Heart right ventricle (tissue), 16 donors: ENCODE measurements at regions not wholly inside any gene's neighbourhood (a gene's known extent, or its start where the extent isn't known, plus 50 kb on each side); places are given as distances from the start of the nearest gene placed in this dataset.

ENCODE experiments used
- ATAC-seq, 8 donors: fragments of 200-7000 bp; cut with Tn5 transposase; one replicate each; pipeline ENCODE4 v1.9.1; 2020; ENCODE audit warnings: mild to moderate bottlenecking in 8 of 8, moderate library complexity in 8 of 8, moderate number of reproducible peaks in 1 of 8
- DNase-seq, 2 donors: peaks; one replicate each; pipeline ENCODE4 v3.0.0-alpha.2; 2020
- H3K27ac ChIP-seq, 10 donors: fragments of 200-600 bp; sonication (generic) in 2 of 10; one replicate each; pipeline versions ENCODE4 v1.5.0 to v1.8.0; 2020 to 2022; ENCODE audit warnings: mild to moderate bottlenecking in 3 of 10
- H3K27me3 ChIP-seq, 7 donors: fragments of 200-600 bp; one replicate each; pipeline ENCODE4 v1.8.0; 2021 to 2022; ENCODE audit warnings: mild to moderate bottlenecking in 2 of 7
- H3K36me3 ChIP-seq, 9 donors: fragments of 200-600 bp; sonication (generic) in 1 of 9; one replicate each; pipeline versions ENCODE4 v1.5.0 to v1.8.0; 2020 to 2022; ENCODE audit warnings: mild to moderate bottlenecking in 2 of 9
- H3K4me1 ChIP-seq, 9 donors: fragments of 200-600 bp; sonication (generic) in 1 of 9; one replicate each; pipeline versions ENCODE4 v1.5.0 to v1.8.0; 2020 to 2022; ENCODE audit warnings: mild to moderate bottlenecking in 4 of 9
- H3K4me3 ChIP-seq, 10 donors: fragments of 200-600 bp; sonication (generic) in 2 of 10; one replicate each; pipeline versions ENCODE4 v1.5.0 to v1.8.0; 2020 to 2022; ENCODE audit warnings: mild to moderate bottlenecking in 7 of 10, moderate library complexity in 2 of 10
- H3K9me3 ChIP-seq, 11 donors: fragments of 200-600 bp in 10 of 11; sonication (generic) in 2 of 11; one replicate each; pipeline versions ENCODE4 v1.5.0 to v1.8.0; 2013 to 2022; ENCODE audit warnings: mild to moderate bottlenecking in 2 of 11, control low read depth in 1 of 11, moderate library complexity in 1 of 11
- CTCF ChIP-seq, 9 donors: fragments of 200-600 bp; sonication (generic) in 2 of 9; IDR thresholded peaks; one replicate each; pipeline versions ENCODE4 v1.5.0 to v1.8.0; 2021 to 2022; ENCODE audit warnings: antibody characterized with exemption in 9 of 9, mild to moderate bottlenecking in 5 of 9, moderate library complexity in 1 of 9
- WGBS, 2 donors: extraction: QIAGEN DNeasy Blood & Tissue Kit; methylation state at CpG; one replicate each; pipeline ENCODE4 v1.1.7; 2013; ENCODE audit warnings: inconsistent platforms in 1 of 2; 5-methylcytosine and 5-hydroxymethylcytosine counted together
- intact Hi-C, 10 donors: fragments of 100-400 bp; cut with DNase I; formaldehyde crosslinking; loops; one replicate each; pipeline versions ENCODE4 v1.11.1 to v1.14.2; 2022
- donor health status: Arrhythmogenic right ventricular cardiomyopathy.
- donor health status: ischemic (EF 13 %, LVEDD 7.1; RV severe dilation, severe dysfunction).
- donor health status: healthy with polysubstance abuse.
- donor health status: DM: no; HTN: yes; CAD: no.
- donor health status: DM: no; HTN: no; CAD: no.
- donor health status: ischemic (EF 25% LVEDD 6.9; RV normal size, moderate dysfunction).
- donor health status: ischemic (EF 25% LVEDD 5.7; RV mildly dilated, moderate dysfunction).
- donor health status: healthy.
- donor health status: DM: yes; HTN: yes; CAD: no.
- donor health status: Ischemic cardiomyopathy.
- donor health status: ischemic (EF 35%, LVEDD 5.7; RV mildly dilated, moderate dysfunction).
- donor health status: nonischemic (EF 11% LVEDD 7.7; RV severe dilation, severe dysfunction).
- donor health status: DM: yes; HTN: yes; CAD: no.
- donor health status: PGD.
- donor health status: ischemic (EF 29% LVEDD 5.4; RV normal size, mild dysfunction).
- donor health status: nonischemic (EF 23%, LVEDD 6.1; RV moderate dilation, normal function).

- no peak overlapping the region for H3K4me3 ChIP-seq
- no peaks in the 10 kb centered on the region for H3K9me3 ChIP-seq
- no peaks in the 10 kb centered on the region for H3K27me3 ChIP-seq
- H3K27ac ChIP-seq = no peak overlapping the region
- intact Hi-C loops = no loop called here
- ATAC-seq (no peak), DNase-seq (no peak)
- no peaks in the 10 kb centered on the region for H3K36me3 ChIP-seq
- no peaks in the 10 kb centered on the region for H3K4me1 ChIP-seq
- 77 to 80% methylated on average over 3 of the region's 3 CpGs for WGBS, 2 donors
- TF ChIP-seq CTCF (IDR thresholded peaks at IDR 0.05) = no peak
Measured at GRCh38 chr4:20046931-20047677, 204.6 kb upstream of the SLIT2 start.

DNA sequence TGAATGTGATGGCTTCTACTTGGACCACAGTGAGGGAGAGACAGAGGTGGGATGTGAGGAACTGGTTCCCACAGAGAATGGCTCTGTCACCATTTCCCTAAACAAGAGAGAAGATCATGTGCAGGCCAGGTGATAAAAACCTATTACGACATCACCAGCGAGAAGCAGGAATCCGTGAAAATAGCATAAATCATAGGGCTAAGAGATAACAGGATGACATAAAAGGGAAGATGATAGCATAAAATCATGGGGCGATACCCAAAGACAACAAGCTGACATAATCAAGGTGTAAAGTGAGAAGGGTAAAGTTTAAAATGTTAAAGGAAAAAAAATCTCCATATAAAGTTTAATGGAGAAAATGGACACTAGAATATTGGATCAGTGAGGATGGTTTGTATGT, 205.5 kb upstream of the SLIT2 start:
- WGBS, 2 donors = 82 to 88% methylated on average over 4 of the region's 4 CpGs

DNA sequence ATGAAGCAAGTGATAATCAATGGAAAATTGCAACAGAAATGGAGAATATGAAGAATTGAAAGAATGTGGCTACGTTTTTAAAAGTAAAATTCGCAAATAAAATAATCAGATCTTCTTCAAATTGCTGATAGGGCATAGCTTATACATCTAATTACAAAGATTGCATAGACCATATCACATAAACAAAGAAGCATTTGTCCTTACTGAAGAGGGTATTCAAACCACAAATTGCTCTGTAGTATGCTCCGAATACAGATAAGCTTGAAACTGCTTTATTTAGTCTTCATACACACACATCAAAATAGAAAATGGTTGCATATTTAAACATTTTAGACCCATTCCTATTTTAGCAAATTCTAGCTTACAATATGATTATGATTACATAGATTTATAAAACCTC, 206.7 kb upstream of the SLIT2 start:
- WGBS, 2 donors = 71 to 75% methylated on average over 3 of the region's 3 CpGs

More for the DNA sequence above, 205.5 kb upstream of the SLIT2 start:
- intact Hi-C loops = no loop called here
- DNase-seq (no peak), ATAC-seq (no peak)
- Histone ChIP-seq H3K36me3 (no peaks in the 10 kb centered on the region), H3K4me1 (no peaks in the 10 kb centered on the region), H3K4me3 (no peak overlapping the region), H3K27me3 (no peaks in the 10 kb centered on the region), H3K27ac (no peak overlapping the region), H3K9me3 (no peaks in the 10 kb centered on the region)
- TF ChIP-seq CTCF (IDR thresholded peaks at IDR 0.05) = no peak

DNA sequence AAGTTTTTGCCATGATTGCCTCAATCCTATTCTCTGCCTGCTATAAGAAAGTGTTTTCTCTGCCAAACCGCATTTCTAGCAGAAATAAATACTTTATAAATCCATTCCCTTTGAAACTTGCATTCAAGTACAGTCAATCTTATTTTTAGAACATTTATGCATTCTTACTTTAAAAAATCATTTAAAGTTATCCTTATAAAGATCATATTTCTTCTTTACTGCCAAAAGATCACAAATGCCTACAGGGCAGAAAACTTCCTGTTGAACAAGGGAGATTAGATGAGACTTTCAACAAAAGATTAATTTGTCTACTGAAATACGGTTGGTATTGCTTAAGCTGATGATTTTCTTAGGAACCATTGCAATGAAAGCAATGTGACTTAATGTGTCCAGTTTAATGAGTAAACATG, 207.2 kb upstream of the SLIT2 start:
- Histone ChIP-seq H3K4me3 (no peak overlapping the region), H3K36me3 (no peaks in the 10 kb centered on the region), H3K9me3 (no peaks in the 10 kb centered on the region), H3K27me3 (no peaks in the 10 kb centered on the region), H3K27ac (no peak overlapping the region), H3K4me1 (no peaks in the 10 kb centered on the region)
- ATAC-seq (no peak), DNase-seq (no peak)
- intact Hi-C loops = no loop called here
- WGBS, 2 donors = 58 to 70% methylated on average over 2 of the region's 2 CpGs
- TF ChIP-seq CTCF (IDR thresholded peaks at IDR 0.05) = no peak

More for the DNA sequence above, 206.7 kb upstream of the SLIT2 start:
- TF ChIP-seq CTCF (IDR thresholded peaks at IDR 0.05) = no peak
- no peak overlapping the region for H3K4me3 ChIP-seq
- H3K36me3 ChIP-seq = no peaks in the 10 kb centered on the region
- H3K27me3 ChIP-seq = no peaks in the 10 kb centered on the region
- ATAC-seq = no peak
- intact Hi-C loops = no loop called here
- DNase-seq = no peak
- no peaks in the 10 kb centered on the region for H3K9me3 ChIP-seq
- no peak overlapping the region for H3K27ac ChIP-seq
- no peaks in the 10 kb centered on the region for H3K4me1 ChIP-seq
